Liver (tissue), 3 donors: ENCODE measurements at regions not wholly inside any gene's neighbourhood (a gene's known extent, or its start where the extent isn't known, plus 50 kb on each side); places are given as distances from the start of the nearest gene placed in this dataset.

Experiments used
- CTCF ChIP-seq: fragments of 150-350 bp; IDR thresholded peaks from 2 replicates; pipeline ENCODE4 v1.5.1; 2017; ENCODE audit warnings: improper control_type of control experiment, low read depth, low read length; ENCODE audit not compliant: missing input control
- REST ChIP-seq: IDR thresholded peaks from 2 replicates; pipeline ENCODE4 v1.6.1; 2016; ENCODE audit warnings: antibody characterized with exemption, mild to moderate bottlenecking
- SP1 ChIP-seq: IDR thresholded peaks from 2 replicates; pipeline ENCODE4 v1.6.1; 2018; ENCODE audit warnings: antibody characterized with exemption, mild to moderate bottlenecking
- TAF1 ChIP-seq: conservative IDR thresholded peaks from 2 replicates; pipeline ENCODE4 v1.6.1; 2016; ENCODE audit warnings: antibody characterized with exemption, mild to moderate bottlenecking
- donor health status: healthy.
- donor health status: healthy.

GRCh38 chr2:147110317-147110716 is 734.5 kb upstream of the ACVR2A start:
- TF ChIP-seq REST: no peak
- no peak for TF ChIP-seq CTCF
- TF ChIP-seq TAF1: no peak
- TF ChIP-seq SP1: no peak
